ENCODE measurements at regions not wholly inside any gene's neighbourhood (a gene's known extent, or its start where the extent isn't known, plus 50 kb on each side); places are given as distances from the start of the nearest gene placed in this dataset.
"Not testable (repeated sequence)": the region's sequence is repeated elsewhere in the genome, so short reads cannot be mapped to it uniquely, and the experiment has no call there.

GRCh38 chr17:79547171-79547570 is 63.7 kb downstream of the RBFOX3 start:
- TF ChIP-seq ZNF891 (CRISPR knock-in tag; IDR thresholded peaks at IDR 0.05); ZNF772 (CRISPR knock-in tag; IDR thresholded peaks at IDR 0.05); TFAP4 (IDR thresholded peaks at IDR 0.05; ENCODE audit: borderline replicate concordance, low read depth); POLR2AphosphoS2 (IDR thresholded peaks at IDR 0.05; ENCODE audit: low read depth, low read length); CTCF (CRISPR knock-in tag; IDR thresholded peaks at IDR 0.05); ZNF136 (CRISPR knock-in tag; IDR thresholded peaks at IDR 0.05; ENCODE audit: low read depth); ZC3H13 (CRISPR knock-in tag; IDR thresholded peaks at IDR 0.05); ZNF784 (CRISPR knock-in tag; IDR thresholded peaks at IDR 0.05; ENCODE audit: borderline replicate concordance); POLR2AphosphoS5 (IDR thresholded peaks at IDR 0.05; ENCODE audit: low read depth, low read length); BRCA1 (CRISPR knock-in tag; IDR thresholded peaks at IDR 0.05); REST (IDR thresholded peaks at IDR 0.05; ENCODE audit: borderline replicate concordance in 1 of 2, low read depth in 1 of 2, low read length in 2 of 2); ZNF224 (CRISPR knock-in tag; IDR thresholded peaks at IDR 0.05); FOXK2 (IDR thresholded peaks at IDR 0.05); ZNF598 (CRISPR knock-in tag; IDR thresholded peaks at IDR 0.05; ENCODE audit: borderline replicate concordance): not testable (repeated sequence)

All from HepG2 (cell line).